Ovary (tissue), 7 donors: ENCODE measurements at regions not wholly inside any gene's neighbourhood (a gene's known extent, or its start where the extent isn't known, plus 50 kb on each side); places are given as distances from the start of the nearest gene placed in this dataset.

ENCODE experiments used
- DNase-seq, 5 donors: peaks; one replicate each; pipeline ENCODE4 v3.0.0-alpha.2; 2019 to 2020
- H3K27ac ChIP-seq, 2 donors: fragments of 200-600 bp; one replicate each; pipeline versions ENCODE4 v1.5.1 to v1.8.0; 2019 to 2022
- H3K27me3 ChIP-seq: fragments of 200-600 bp; one replicate; pipeline ENCODE4 v1.8.0; 2022
- H3K36me3 ChIP-seq: fragments of 200-600 bp; sonication (generic); one replicate; pipeline ENCODE4 v1.5.1; 2019
- H3K4me1 ChIP-seq: one replicate; pipeline ENCODE4 v1.8.1; 2013; ENCODE audit warnings: mild to moderate bottlenecking, moderate library complexity; ENCODE audit not compliant: insufficient read depth
- H3K4me3 ChIP-seq: fragments of 200-600 bp; sonication (generic); one replicate; pipeline ENCODE4 v1.5.1; 2017
- H3K9me3 ChIP-seq, 2 donors: fragments of 200-600 bp in 1 of 2; sonication (generic) in 1 of 2; one replicate each; pipeline versions ENCODE4 v1.5.1 to v1.8.1; 2013 to 2019; ENCODE audit warnings: mild to moderate bottlenecking in 1 of 2, moderate library complexity in 1 of 2
- EP300 ChIP-seq: sonication (generic); formaldehyde crosslinking; IDR thresholded peaks from one replicate; pipeline ENCODE4 v1.6.1; 2017; ENCODE audit warnings: antibody characterized with exemption
- POLR2A ChIP-seq: fragments of 450-650 bp; IDR thresholded peaks from one replicate; pipeline ENCODE4 v1.6.1; 2017; ENCODE audit warnings: antibody characterized with exemption, mild to moderate bottlenecking, moderate library complexity
- WGBS, 3 donors: extraction: QIAGEN DNeasy Blood & Tissue Kit in 1 of 3; methylation state at CpG; one replicate each; pipeline versions ENCODE4 v1.1.5 to v1.1.7; 2013 to 2017; 5-methylcytosine and 5-hydroxymethylcytosine counted together
- intact Hi-C, 4 donors: fragments of 100-400 bp; cut with DNase I; formaldehyde crosslinking; loops; one replicate each; pipeline versions ENCODE4 v1.11.0 to v1.15.1; 2022 to 2023
- TF ChIP-seq, protein P1 (sequence below), 3 donors: fragments of 450-650 bp in 2 of 3; fragments of 200-600 bp in 1 of 3; IDR thresholded peaks; one replicate each; pipeline versions ENCODE4 v1.5.1 to v1.8.0; 2016 to 2022; ENCODE audit warnings: antibody characterized with exemption in 3 of 3, mild to moderate bottlenecking in 1 of 3
- donor health status: DM: no; HTN: no; CAD: no; lungs with moderate emphysema.
- donor health status: DM: no; HTN: no; CAD: no.
- donor health status: Bipolar disorder and iron deficiency.
- donor health status: DM: no; HTN: no; CAD: no.
- donor health status: DM: yes; HTN: yes; CAD: no.

DNA sequence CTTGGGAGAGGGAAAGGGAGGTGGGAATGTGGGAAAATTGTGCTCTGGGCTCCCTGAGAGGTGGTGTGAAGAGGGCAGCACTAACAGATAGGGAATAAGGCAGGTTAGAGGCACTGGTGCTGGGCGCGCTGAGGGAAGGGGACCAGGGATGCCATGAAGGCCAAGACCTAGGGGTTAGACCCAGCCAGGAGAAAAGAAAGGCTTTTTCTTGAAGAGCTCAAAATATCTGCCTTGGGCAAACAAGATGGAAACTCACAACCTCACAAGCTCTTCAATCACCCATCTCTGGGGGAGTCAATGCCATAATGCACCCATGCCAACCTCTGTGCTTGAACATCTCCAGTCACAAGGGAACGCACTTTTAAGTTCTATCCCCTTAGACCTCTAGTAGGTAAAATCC is 363.6 kb upstream of the CHD6 start:
- H3K27ac ChIP-seq = no peak overlapping the region
- H3K4me3 ChIP-seq = no peak overlapping the region
- no peak for DNase-seq
- H3K36me3 ChIP-seq = no peaks in the 10 kb centered on the region
- no peaks in the 10 kb centered on the region for H3K27me3 ChIP-seq
- no peak for TF ChIP-seq EP300
- TF ChIP-seq, protein P1, sequence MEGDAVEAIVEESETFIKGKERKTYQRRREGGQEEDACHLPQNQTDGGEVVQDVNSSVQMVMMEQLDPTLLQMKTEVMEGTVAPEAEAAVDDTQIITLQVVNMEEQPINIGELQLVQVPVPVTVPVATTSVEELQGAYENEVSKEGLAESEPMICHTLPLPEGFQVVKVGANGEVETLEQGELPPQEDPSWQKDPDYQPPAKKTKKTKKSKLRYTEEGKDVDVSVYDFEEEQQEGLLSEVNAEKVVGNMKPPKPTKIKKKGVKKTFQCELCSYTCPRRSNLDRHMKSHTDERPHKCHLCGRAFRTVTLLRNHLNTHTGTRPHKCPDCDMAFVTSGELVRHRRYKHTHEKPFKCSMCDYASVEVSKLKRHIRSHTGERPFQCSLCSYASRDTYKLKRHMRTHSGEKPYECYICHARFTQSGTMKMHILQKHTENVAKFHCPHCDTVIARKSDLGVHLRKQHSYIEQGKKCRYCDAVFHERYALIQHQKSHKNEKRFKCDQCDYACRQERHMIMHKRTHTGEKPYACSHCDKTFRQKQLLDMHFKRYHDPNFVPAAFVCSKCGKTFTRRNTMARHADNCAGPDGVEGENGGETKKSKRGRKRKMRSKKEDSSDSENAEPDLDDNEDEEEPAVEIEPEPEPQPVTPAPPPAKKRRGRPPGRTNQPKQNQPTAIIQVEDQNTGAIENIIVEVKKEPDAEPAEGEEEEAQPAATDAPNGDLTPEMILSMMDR (IDR thresholded peaks at IDR 0.05) = no peak
- no peak for TF ChIP-seq POLR2A
- no peaks in the 10 kb centered on the region for H3K4me1 ChIP-seq
- intact Hi-C loops = no loop called here
- H3K9me3 ChIP-seq = no peaks in the 10 kb centered on the region
- 95 to 97% (median 97%) methylated on average over 3 of the region's 3 CpGs for WGBS, 3 donors

DNA sequence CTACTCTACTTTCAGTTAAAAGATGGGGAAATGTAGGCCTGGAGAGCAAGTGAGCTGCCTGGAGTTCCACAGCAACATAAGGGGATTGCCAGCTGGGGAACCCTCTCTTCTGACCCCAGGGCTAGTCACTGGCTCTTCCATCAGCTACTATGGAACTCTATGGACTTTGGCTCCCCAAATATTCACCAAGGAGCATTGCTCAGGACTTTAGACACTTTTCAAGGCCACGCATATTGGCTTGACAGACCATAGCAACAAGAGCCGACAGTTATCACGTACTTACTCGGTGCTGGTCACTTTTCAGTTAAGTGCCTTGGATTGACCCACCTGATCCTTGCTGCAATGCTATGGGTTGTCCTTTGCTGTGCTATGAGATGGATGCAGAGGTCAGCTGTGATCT is 360.7 kb upstream of the CHD6 start:
- Histone ChIP-seq H3K4me1 (no peaks in the 10 kb centered on the region), H3K4me3 (no peak overlapping the region), H3K36me3 (no peaks in the 10 kb centered on the region), H3K9me3 (no peaks in the 10 kb centered on the region), H3K27ac (no peak overlapping the region), H3K27me3 (no peaks in the 10 kb centered on the region)
- DNase-seq = no peak
- WGBS, 3 donors = 80 to 87% (median 87%) methylated on average over 4 of the region's 4 CpGs
- TF ChIP-seq, protein P1 (IDR thresholded peaks at IDR 0.05) = no peak
- TF ChIP-seq EP300 (no peak), POLR2A (no peak)
- intact Hi-C loops = no loop called here

DNA sequence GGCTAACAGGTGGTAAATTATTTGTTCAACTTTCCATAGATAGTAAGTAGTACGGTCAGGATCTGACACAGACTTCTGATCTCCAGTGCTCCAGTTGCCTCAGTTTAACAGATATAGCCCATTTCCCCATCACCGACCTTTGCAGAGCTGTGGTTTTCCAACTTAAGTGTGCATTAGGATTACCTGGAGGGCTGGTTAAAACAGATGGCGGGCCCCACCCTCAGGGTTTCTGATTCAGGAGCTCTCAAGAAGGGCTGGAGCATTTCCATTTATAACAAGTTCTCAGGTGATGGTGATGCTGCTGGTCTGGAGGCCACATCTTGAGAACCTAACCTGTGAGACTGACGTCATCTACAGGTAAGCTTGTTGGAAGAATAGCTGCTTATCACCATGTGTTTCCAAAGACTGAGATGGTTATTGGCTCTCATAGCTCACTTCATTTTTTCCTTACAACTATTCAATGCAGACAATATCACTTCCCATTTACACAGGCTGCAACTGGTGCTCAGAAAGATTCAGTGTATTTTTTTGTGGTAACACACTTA is 360.1 kb upstream of the CHD6 start:
- 79 to 91% (median 89%) methylated on average over 4 of the region's 4 CpGs for WGBS, 3 donors
- Histone ChIP-seq H3K27me3 (no peaks in the 10 kb centered on the region), H3K9me3 (no peaks in the 10 kb centered on the region), H3K36me3 (no peaks in the 10 kb centered on the region), H3K27ac (no peak overlapping the region), H3K4me1 (no peaks in the 10 kb centered on the region), H3K4me3 (no peak overlapping the region)
- intact Hi-C loops = no loop called here
- no peak for TF ChIP-seq POLR2A
- no peak for DNase-seq

DNA sequence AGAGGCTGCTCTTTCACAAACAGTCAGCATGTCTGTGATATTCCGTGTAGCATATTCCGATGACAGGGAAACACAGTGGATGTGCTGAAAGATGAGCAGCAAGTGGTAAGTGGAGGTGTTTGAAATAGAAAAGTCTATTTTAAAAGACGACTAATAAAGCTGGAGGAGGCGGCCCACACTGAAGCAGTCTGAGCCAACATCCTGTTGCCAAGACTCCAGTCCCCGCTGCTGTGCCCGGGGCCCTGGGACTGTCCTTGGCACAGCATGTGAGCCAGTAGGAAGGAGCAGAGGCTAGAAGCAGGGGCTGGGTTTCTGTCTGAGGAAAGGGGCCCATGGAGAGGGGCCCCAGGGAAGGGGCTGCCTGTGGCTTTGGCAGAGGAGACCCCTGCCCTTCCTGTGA is 351.5 kb upstream of the CHD6 start:
- Histone ChIP-seq H3K27me3 (no peaks in the 10 kb centered on the region), H3K27ac (no peak overlapping the region), H3K4me1 (no peaks in the 10 kb centered on the region), H3K9me3 (no peaks in the 10 kb centered on the region), H3K4me3 (no peak overlapping the region), H3K36me3 (no peaks in the 10 kb centered on the region)
- intact Hi-C loops = no loop called here
- WGBS, 3 donors = 12 to 20% (median 12%) methylated on average over 6 of the region's 6 CpGs
- TF ChIP-seq EP300 (no peak), POLR2A (no peak)
- TF ChIP-seq, protein P1 (IDR thresholded peaks at IDR 0.05) = no peak
- no peak for DNase-seq

DNA sequence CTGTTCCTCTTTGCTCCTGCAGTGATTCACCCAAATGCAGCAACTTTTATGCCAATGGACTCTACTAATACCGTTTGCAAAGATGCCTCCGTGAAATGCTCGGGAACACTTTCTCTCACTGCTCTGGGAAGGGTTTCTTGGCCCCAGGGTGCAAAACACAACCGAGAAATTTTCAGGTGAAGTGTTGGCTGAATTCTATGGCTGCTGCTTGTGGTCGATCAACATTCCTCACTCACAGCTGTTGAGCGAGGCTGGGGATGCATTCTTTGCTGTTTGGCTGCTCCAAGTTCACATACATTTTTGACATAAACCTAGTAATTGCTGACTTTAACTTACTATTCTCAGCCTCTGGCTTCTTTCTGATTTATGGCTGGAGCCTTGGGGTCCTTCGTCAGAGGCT is 342.0 kb upstream of the CHD6 start:
- intact Hi-C loops = no loop called here
- WGBS, 3 donors = 53 to 58% (median 54%) methylated on average over 7 of the region's 7 CpGs
- Histone ChIP-seq H3K27ac (no peak overlapping the region), H3K36me3 (no peaks in the 10 kb centered on the region), H3K4me1 (no peaks in the 10 kb centered on the region), H3K9me3 (no peaks in the 10 kb centered on the region), H3K27me3 (no peaks in the 10 kb centered on the region), H3K4me3 (no peak overlapping the region)
- DNase-seq = no peak
- TF ChIP-seq POLR2A (no peak), EP300 (no peak)
- TF ChIP-seq, protein P1 (IDR thresholded peaks at IDR 0.05) = no peak
